HCT116 (cell line): ENCODE measurements at regions not wholly inside any gene's neighbourhood (a gene's known extent, or its start where the extent isn't known, plus 50 kb on each side); places are given as distances from the start of the nearest gene placed in this dataset.

Experiments
- CEBPB ChIP-seq: IDR thresholded peaks from 2 replicates; pipeline ENCODE4 v1.6.1; 2012; ENCODE audit warnings: low read depth
- CTCF ChIP-seq, 3 experiments: fragments of 200-600 bp in 1 of 3; sonication (generic) in 1 of 3; IDR thresholded peaks in 2 of 3; conservative IDR thresholded peaks in 1 of 3; 2 replicates each; pipeline ENCODE4 v1.5.1; 2012 to 2017; ENCODE audit warnings: low read depth in 2 of 3, low read length in 2 of 3, antibody characterized with exemption in 1 of 3, borderline replicate concordance in 1 of 3, control low read depth in 1 of 3, mild to moderate bottlenecking in 1 of 3, mixed read lengths in 1 of 3, mixed run types in 1 of 3, moderate library complexity in 1 of 3; ENCODE audit not compliant: insufficient read depth in 1 of 3
- EGR1 ChIP-seq: IDR thresholded peaks from 2 replicates; pipeline ENCODE4 v1.6.1; 2012; ENCODE audit warnings: low read depth
- EZH2 ChIP-seq: fragments of 200-600 bp; sonication (generic); IDR thresholded peaks from 2 replicates; pipeline ENCODE4 v1.6.1; 2017; ENCODE audit warnings: antibody characterized with exemption, mixed run types
- EZH2phosphoT487 ChIP-seq: fragments of 200-600 bp; IDR thresholded peaks from 2 replicates; pipeline ENCODE4 v1.6.1; 2018; ENCODE audit warnings: antibody characterized with exemption, borderline replicate concordance
- POLR2A ChIP-seq: IDR thresholded peaks from 2 replicates; pipeline ENCODE4 v1.7.0; 2011; ENCODE audit warnings: borderline replicate concordance; ENCODE audit not compliant: insufficient read depth, insufficient read length; ENCODE audit errors: extremely low read depth
- POLR2AphosphoS5 ChIP-seq: IDR thresholded peaks from 2 replicates; pipeline ENCODE4 v1.6.1; 2011; ENCODE audit warnings: mild to moderate bottlenecking, low read depth, low read length, moderate library complexity
- SP1 ChIP-seq: IDR thresholded peaks from 2 replicates; pipeline ENCODE4 v1.6.1; 2012; ENCODE audit warnings: low read depth
- TCF7L2 ChIP-seq: IDR thresholded peaks from 2 replicates; pipeline ENCODE4 v1.7.0; 2011; ENCODE audit warnings: borderline replicate concordance, inconsistent platforms; ENCODE audit not compliant: insufficient read depth, insufficient read length; ENCODE audit errors: extremely low read depth
- YY1 ChIP-seq: IDR thresholded peaks from 2 replicates; pipeline ENCODE4 v1.6.1; 2011; ENCODE audit warnings: low read length, low read depth, moderate library complexity, mild to moderate bottlenecking; ENCODE audit not compliant: insufficient replicate concordance; ENCODE audit errors: extremely low read depth
- ZBTB33 ChIP-seq: IDR thresholded peaks from 2 replicates; pipeline ENCODE4 v1.6.1; 2011; ENCODE audit warnings: mild to moderate bottlenecking, low read length, moderate library complexity; ENCODE audit not compliant: insufficient replicate concordance; ENCODE audit errors: extremely low read depth
- ZNF274 ChIP-seq: fragments of 200-500 bp; sonication (Bioruptor generic); IDR thresholded peaks from 2 replicates; pipeline ENCODE4 v1.6.1; 2014; ENCODE audit warnings: mild to moderate bottlenecking, low read depth, low read length, inconsistent platforms
- TF ChIP-seq, protein P1 (sequence below): IDR thresholded peaks from 2 replicates; pipeline ENCODE4 v1.6.1; 2012
- TF ChIP-seq, protein P2 (sequence below): IDR thresholded peaks from 2 replicates; pipeline ENCODE4 v1.6.1; 2012; ENCODE audit warnings: low read depth

- TF ChIP-seq CTCF (IDR thresholded peaks at IDR 0.05 in 2 of 3, conservative IDR thresholded peaks at IDR 0.05 in 1 of 3; ENCODE audit: borderline replicate concordance in 1 of 3, insufficient read depth in 1 of 3, low read depth in 2 of 3, low read length in 2 of 3) (no peak), SP1 (no peak), ZBTB33 (no peak), ZNF274 (no peak), YY1 (no peak), EGR1 (no peak), POLR2AphosphoS5 (no peak), POLR2A (no peak), TCF7L2 (no peak), EZH2phosphoT487 (no peak), EZH2 (no peak), CEBPB (no peak)
- TF ChIP-seq, protein P1, sequence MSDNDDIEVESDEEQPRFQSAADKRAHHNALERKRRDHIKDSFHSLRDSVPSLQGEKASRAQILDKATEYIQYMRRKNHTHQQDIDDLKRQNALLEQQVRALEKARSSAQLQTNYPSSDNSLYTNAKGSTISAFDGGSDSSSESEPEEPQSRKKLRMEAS, result no peak
- TF ChIP-seq, protein P2, sequence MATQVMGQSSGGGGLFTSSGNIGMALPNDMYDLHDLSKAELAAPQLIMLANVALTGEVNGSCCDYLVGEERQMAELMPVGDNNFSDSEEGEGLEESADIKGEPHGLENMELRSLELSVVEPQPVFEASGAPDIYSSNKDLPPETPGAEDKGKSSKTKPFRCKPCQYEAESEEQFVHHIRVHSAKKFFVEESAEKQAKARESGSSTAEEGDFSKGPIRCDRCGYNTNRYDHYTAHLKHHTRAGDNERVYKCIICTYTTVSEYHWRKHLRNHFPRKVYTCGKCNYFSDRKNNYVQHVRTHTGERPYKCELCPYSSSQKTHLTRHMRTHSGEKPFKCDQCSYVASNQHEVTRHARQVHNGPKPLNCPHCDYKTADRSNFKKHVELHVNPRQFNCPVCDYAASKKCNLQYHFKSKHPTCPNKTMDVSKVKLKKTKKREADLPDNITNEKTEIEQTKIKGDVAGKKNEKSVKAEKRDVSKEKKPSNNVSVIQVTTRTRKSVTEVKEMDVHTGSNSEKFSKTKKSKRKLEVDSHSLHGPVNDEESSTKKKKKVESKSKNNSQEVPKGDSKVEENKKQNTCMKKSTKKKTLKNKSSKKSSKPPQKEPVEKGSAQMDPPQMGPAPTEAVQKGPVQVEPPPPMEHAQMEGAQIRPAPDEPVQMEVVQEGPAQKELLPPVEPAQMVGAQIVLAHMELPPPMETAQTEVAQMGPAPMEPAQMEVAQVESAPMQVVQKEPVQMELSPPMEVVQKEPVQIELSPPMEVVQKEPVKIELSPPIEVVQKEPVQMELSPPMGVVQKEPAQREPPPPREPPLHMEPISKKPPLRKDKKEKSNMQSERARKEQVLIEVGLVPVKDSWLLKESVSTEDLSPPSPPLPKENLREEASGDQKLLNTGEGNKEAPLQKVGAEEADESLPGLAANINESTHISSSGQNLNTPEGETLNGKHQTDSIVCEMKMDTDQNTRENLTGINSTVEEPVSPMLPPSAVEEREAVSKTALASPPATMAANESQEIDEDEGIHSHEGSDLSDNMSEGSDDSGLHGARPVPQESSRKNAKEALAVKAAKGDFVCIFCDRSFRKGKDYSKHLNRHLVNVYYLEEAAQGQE, result no peak
These were observed 1362.7 kb upstream of the FAM98A start for GRCh38 chr2:34961822-34962221.
